GM21825 (cell line): ENCODE measurements at regions not wholly inside any gene's neighbourhood (a gene's known extent, or its start where the extent isn't known, plus 50 kb on each side); places are given as distances from the start of the nearest gene placed in this dataset.

Experiments used
- ATAC-seq: cut with Tn5 transposase; IDR thresholded peaks from one replicate; pipeline ENCODE4 v1.9.1; 2021; ENCODE audit warnings: mild to moderate bottlenecking, moderate library complexity; ENCODE audit not compliant: unreplicated experiment

- no peak for ATAC-seq
Observed at GRCh38 chr2:46239175-46239846, 57.9 kb upstream of the EPAS1 start.

GRCh38 chr2:46239847-46240181 is 57.4 kb upstream of the EPAS1 start:
- ATAC-seq: no peak

- no peak for ATAC-seq
Observed at GRCh38 chr2:46241344-46241743, 55.9 kb upstream of the EPAS1 start.

- ATAC-seq: no peak
Observed at GRCh38 chr2:46245869-46246268, 51.3 kb upstream of the EPAS1 start.

- peak; percentile 82 for ATAC-seq
Observed at GRCh38 chr2:46246790-46247189, 50.4 kb upstream of the EPAS1 start.
